Large intestine (tissue), 3 donors: ENCODE measurements at regions not wholly inside any gene's neighbourhood (a gene's known extent, or its start where the extent isn't known, plus 50 kb on each side); places are given as distances from the start of the nearest gene placed in this dataset.

ENCODE experiments used
- DNase-seq, 2 donors: peaks; one replicate each; pipeline versions ENCODE4 v3.0.0 to v3.0.0-alpha.2; 2013
- H3K27ac ChIP-seq: one replicate; pipeline ENCODE4 v1.5.1; 2013; ENCODE audit warnings: low read length
- H3K27me3 ChIP-seq: 2 replicates; pipeline ENCODE4 v1.6.1; 2013; ENCODE audit warnings: low read length; ENCODE audit not compliant: control insufficient read depth, insufficient read depth
- H3K36me3 ChIP-seq: 2 replicates; pipeline ENCODE4 v1.6.1; 2013; ENCODE audit warnings: low read length; ENCODE audit not compliant: control insufficient read depth, insufficient read depth
- H3K4me1 ChIP-seq: one replicate; pipeline ENCODE4 v1.6.1; 2013; ENCODE audit warnings: low read length; ENCODE audit not compliant: control insufficient read depth, insufficient read depth
- H3K4me3 ChIP-seq: one replicate; pipeline ENCODE4 v1.5.1; 2013; ENCODE audit warnings: low read length
- H3K9me3 ChIP-seq: one replicate; pipeline ENCODE4 v1.6.1; 2013; ENCODE audit warnings: mild to moderate bottlenecking, low read depth, low read length, moderate library complexity; ENCODE audit not compliant: control insufficient read depth
- WGBS: methylation state at CpG from one replicate; pipeline ENCODE4 v1.1.5; 2013; ENCODE audit warnings: low lambda C conversion rate; ENCODE audit not compliant: insufficient coverage; 5-methylcytosine and 5-hydroxymethylcytosine counted together

GRCh38 chr4:164542431-164542830 lies 211.5 kb upstream of the SMIM31 start:
- DNase-seq: no peak
- WGBS: 100% methylated on average over 1 of the region's 1 CpG
- H3K36me3 ChIP-seq: no peaks in the 10 kb centered on the region
- H3K27ac ChIP-seq: no peak overlapping the region
- H3K4me3 ChIP-seq: no peak overlapping the region
- no peaks in the 10 kb centered on the region for H3K27me3 ChIP-seq
- no peaks in the 10 kb centered on the region for H3K4me1 ChIP-seq
- H3K9me3 ChIP-seq: peaks cover 6% of the 10 kb centered on the region

GRCh38 chr4:164550989-164551712 lies 202.8 kb upstream of the SMIM31 start:
- 80% methylated on average over 1 of the region's 5 CpGs for WGBS
- Histone ChIP-seq H3K27ac (no peak overlapping the region), H3K4me1 (no peaks in the 10 kb centered on the region), H3K27me3 (no peaks in the 10 kb centered on the region), H3K4me3 (no peak overlapping the region), H3K9me3 (peaks cover 4% of the 10 kb centered on the region), H3K36me3 (no peaks in the 10 kb centered on the region)
- DNase-seq: no peak

DNA sequence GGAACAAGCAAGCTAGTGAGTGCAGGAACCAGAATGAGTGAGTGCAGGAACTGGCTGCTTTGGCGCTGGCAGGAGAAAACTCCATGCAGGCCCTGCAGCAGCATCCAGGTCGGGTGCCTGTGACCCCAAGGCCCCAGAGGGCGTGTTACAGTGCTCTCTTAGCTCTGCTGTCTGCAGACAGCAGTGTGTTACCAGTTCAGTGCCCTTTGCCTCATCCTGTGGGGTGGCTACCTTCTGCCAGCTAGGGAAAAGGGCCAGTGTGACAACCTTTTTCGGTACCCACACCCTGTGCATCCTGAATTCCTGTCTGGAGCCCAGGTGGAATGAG lies 202.3 kb upstream of the SMIM31 start:
- no peaks in the 10 kb centered on the region for H3K4me1 ChIP-seq
- H3K4me3 ChIP-seq: no peak overlapping the region
- peaks cover 4% of the 10 kb centered on the region for H3K9me3 ChIP-seq
- no peaks in the 10 kb centered on the region for H3K36me3 ChIP-seq
- no CpG with 5 or more reads among the region's 4 CpGs for WGBS
- no peaks in the 10 kb centered on the region for H3K27me3 ChIP-seq
- DNase-seq: no peak
- H3K27ac ChIP-seq: no peak overlapping the region

GRCh38 chr4:164571593-164572390 lies 182.1 kb upstream of the SMIM31 start:
- no peak overlapping the region for H3K4me3 ChIP-seq
- no peak for DNase-seq
- WGBS: 20% methylated on average over 2 of the region's 7 CpGs
- H3K9me3 ChIP-seq: no peaks in the 10 kb centered on the region
- no peaks in the 10 kb centered on the region for H3K4me1 ChIP-seq
- no peaks in the 10 kb centered on the region for H3K27me3 ChIP-seq
- H3K36me3 ChIP-seq: no peaks in the 10 kb centered on the region
- H3K27ac ChIP-seq: no peak overlapping the region

- H3K36me3 ChIP-seq: no peaks in the 10 kb centered on the region
- H3K4me1 ChIP-seq: no peaks in the 10 kb centered on the region
- no peak for DNase-seq
- no peaks in the 10 kb centered on the region for H3K9me3 ChIP-seq
- no peaks in the 10 kb centered on the region for H3K27me3 ChIP-seq
- H3K4me3 ChIP-seq: no peak overlapping the region
- no peak overlapping the region for H3K27ac ChIP-seq
Measured at GRCh38 chr4:164572877-164573279, 181.1 kb upstream of the SMIM31 start.

GRCh38 chr4:164575861-164576260 lies 178.1 kb upstream of the SMIM31 start:
- Histone ChIP-seq H3K4me1 (no peaks in the 10 kb centered on the region), H3K9me3 (no peaks in the 10 kb centered on the region), H3K27ac (no peak overlapping the region), H3K27me3 (no peaks in the 10 kb centered on the region), H3K36me3 (no peaks in the 10 kb centered on the region), H3K4me3 (no peak overlapping the region)
- 100% methylated on average over 2 of the region's 5 CpGs for WGBS
- DNase-seq: no peak

DNA sequence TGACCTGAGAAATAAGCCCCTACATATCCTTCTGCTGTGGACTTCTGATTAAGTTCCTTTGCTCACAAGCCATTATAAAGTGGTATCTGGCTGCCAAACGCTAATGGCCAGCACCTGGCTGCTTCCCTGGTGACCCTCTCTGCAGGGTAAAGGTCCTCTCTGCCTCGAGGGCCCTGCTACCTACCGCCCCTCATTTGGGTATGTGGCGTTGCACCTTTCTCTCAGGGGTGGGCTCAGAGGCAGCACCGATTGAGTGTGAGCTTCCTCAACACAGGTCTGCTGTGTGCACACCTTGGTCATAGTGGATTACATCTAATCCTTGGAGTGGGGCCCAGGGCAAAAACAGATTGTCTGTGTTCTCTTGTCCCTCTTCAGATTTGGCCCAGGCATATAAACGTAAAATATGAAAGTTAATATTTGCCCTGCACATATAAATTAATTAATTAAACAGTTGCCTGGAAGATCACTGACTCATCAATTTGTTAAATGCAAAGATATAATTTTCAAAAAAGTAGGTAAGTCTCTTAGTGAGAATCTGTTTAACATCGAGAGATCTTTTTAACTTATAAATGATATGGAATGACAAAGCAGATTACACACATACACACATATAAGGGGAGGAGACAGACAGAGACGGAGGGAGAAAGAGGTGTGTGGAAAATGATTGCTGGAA lies 174.5 kb upstream of the SMIM31 start:
- Histone ChIP-seq H3K36me3 (no peaks in the 10 kb centered on the region), H3K4me1 (no peaks in the 10 kb centered on the region), H3K27ac (no peak overlapping the region), H3K4me3 (no peak overlapping the region), H3K9me3 (no peaks in the 10 kb centered on the region), H3K27me3 (no peaks in the 10 kb centered on the region)
- DNase-seq: no peak
- WGBS: 86% methylated on average over 5 of the region's 8 CpGs

DNA sequence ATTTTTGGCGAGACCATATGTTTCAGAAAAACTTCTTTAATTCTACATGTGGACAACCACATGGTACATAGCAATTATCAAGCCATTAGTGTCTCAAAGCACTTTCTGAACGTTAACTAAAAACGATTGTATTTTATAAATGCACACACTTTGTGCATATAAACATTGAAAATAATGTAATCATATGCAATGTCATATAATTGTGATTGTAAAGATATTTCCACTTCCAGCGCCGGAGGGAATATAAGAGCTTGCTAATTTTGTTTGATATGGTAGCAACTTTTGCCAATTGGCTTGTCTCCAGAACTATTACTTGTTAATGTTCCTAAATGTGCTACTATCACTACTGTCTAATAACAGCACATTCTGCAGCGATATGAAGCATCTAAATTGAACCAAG lies 162.3 kb upstream of the SMIM31 start:
- 70% methylated on average over 2 of the region's 6 CpGs for WGBS
- Histone ChIP-seq H3K4me3 (no peak overlapping the region), H3K9me3 (no peaks in the 10 kb centered on the region), H3K27me3 (no peaks in the 10 kb centered on the region), H3K4me1 (no peaks in the 10 kb centered on the region), H3K27ac (no peak overlapping the region), H3K36me3 (no peaks in the 10 kb centered on the region)
- DNase-seq: no peak

- no peaks in the 10 kb centered on the region for H3K36me3 ChIP-seq
- no peak overlapping the region for H3K27ac ChIP-seq
- H3K4me1 ChIP-seq: no peaks in the 10 kb centered on the region
- no peak overlapping the region for H3K4me3 ChIP-seq
- WGBS: 100% methylated on average over 1 of the region's 4 CpGs
- H3K9me3 ChIP-seq: no peaks in the 10 kb centered on the region
- H3K27me3 ChIP-seq: no peaks in the 10 kb centered on the region
- no peak for DNase-seq
Measured at GRCh38 chr4:164595751-164596150, 158.2 kb upstream of the SMIM31 start.

GRCh38 chr4:164596318-164596878 lies 157.5 kb upstream of the SMIM31 start:
- Histone ChIP-seq H3K4me1 (no peaks in the 10 kb centered on the region), H3K36me3 (no peaks in the 10 kb centered on the region), H3K27me3 (no peaks in the 10 kb centered on the region), H3K9me3 (no peaks in the 10 kb centered on the region), H3K4me3 (no peak overlapping the region), H3K27ac (no peak overlapping the region)
- 94% methylated on average over 4 of the region's 17 CpGs for WGBS
- no peak for DNase-seq
